ENCODE measurements at regions not wholly inside any gene's neighbourhood (a gene's known extent, or its start where the extent isn't known, plus 50 kb on each side); places are given as distances from the start of the nearest gene placed in this dataset.

GRCh38 chr4:142913461-142914030 lies 67.4 kb upstream of the INPP4B start:
- Histone ChIP-seq H3K4me3 (no peak overlapping the region), H3K9ac (ENCODE audit: control insufficient read depth, insufficient read depth, low read length) (no peak overlapping the region), H3K36me3 (ENCODE audit: control insufficient read depth in 2 of 2, insufficient read depth in 2 of 2, low read length in 1 of 2) (no peaks in the 10 kb centered on the region), H2AFZ (ENCODE audit: control insufficient read depth, low read depth, low read length) (no peak overlapping the region), H3K4me2 (ENCODE audit: control insufficient read depth, insufficient read depth) (no peak overlapping the region), H3K9me3 (replicated peaks; ENCODE audit: control insufficient read depth, insufficient read depth, low read length) (no peaks in the 10 kb centered on the region), H3K4me1 (ENCODE audit: control insufficient read depth, insufficient read depth, low read length) (no peaks in the 10 kb centered on the region), H3K27ac (ENCODE audit: control insufficient read depth, insufficient read depth) (no peak overlapping the region), H3K79me2 (ENCODE audit: control insufficient read depth, insufficient read depth, low read length) (no peaks in the 10 kb centered on the region), H4K20me1 (ENCODE audit: control insufficient read depth, insufficient read depth) (no peaks in the 10 kb centered on the region), H3K27me3 (replicated peaks in 1 of 2; ENCODE audit: control insufficient read depth in 2 of 2, insufficient read depth in 2 of 2, low read length in 1 of 2) (no peaks in the 10 kb centered on the region)
- intact Hi-C loops (cut with micrococcal nuclease; ENCODE audit: unreplicated experiment) = no loop called here
- WGBS (ENCODE audit: insufficient coverage, insufficient replicate concordance, low lambda C conversion rate, missing lambda C conversion rate) = 15% methylated on average over 4 of the region's 4 CpGs
- DNase-seq (ENCODE audit: low read depth, low spot score) (no peak), FAIRE-seq (no peak), ATAC-seq (no peak)
- ChIA-PET POLR2A (no interaction called here), SMC1A (ENCODE audit: uncharacterized antibody, unreplicated experiment) (interaction anchor here (0.5 kb wide), 1 partner anchor 13 kb away, joined by 3 read pairs; no protein-coding TSS in a partner anchor), RAD21 (ENCODE audit: unreplicated experiment) (no interaction called here), CTCF (interaction anchor here (0.8 kb wide), 1 partner anchor 17 kb away, joined by 3 read pairs; no protein-coding TSS in a partner anchor)
- TF ChIP-seq MYB (IDR thresholded peaks at IDR 0.05; ENCODE audit: borderline replicate concordance, low read depth, low read length) = no peak
- TF ChIP-seq WRNIP1 (IDR thresholded peaks at IDR 0.05; ENCODE audit: borderline replicate concordance, low read depth, low read length) = no peak
- TF ChIP-seq CBX3 (IDR thresholded peaks at IDR 0.05; ENCODE audit: borderline replicate concordance, low read depth) = no peak
- no peak for TF ChIP-seq MTA2 (IDR thresholded peaks at IDR 0.05; ENCODE audit: low read depth)
- TF ChIP-seq SRF (IDR thresholded peaks at IDR 0.05; ENCODE audit: low read depth in 2 of 2, low read length in 2 of 2) = no peak
- BruUV-seq (replicated peaks) = no TSS peak
- in situ Hi-C loops (cut with MboI) = no loop called here

- FAIRE-seq (no peak), DNase-seq (ENCODE audit: low read depth, low spot score) (no peak), ATAC-seq (no peak)
- Histone ChIP-seq H3K9ac (ENCODE audit: control insufficient read depth, insufficient read depth, low read length) (no peak overlapping the region), H3K4me3 (no peak overlapping the region), H3K27ac (ENCODE audit: control insufficient read depth, insufficient read depth) (no peak overlapping the region), H3K4me2 (ENCODE audit: control insufficient read depth, insufficient read depth) (no peak overlapping the region), H3K36me3 (ENCODE audit: control insufficient read depth in 2 of 2, insufficient read depth in 2 of 2, low read length in 1 of 2) (no peaks in the 10 kb centered on the region), H3K27me3 (replicated peaks in 1 of 2; ENCODE audit: control insufficient read depth in 2 of 2, insufficient read depth in 2 of 2, low read length in 1 of 2) (no peaks in the 10 kb centered on the region), H3K9me3 (replicated peaks; ENCODE audit: control insufficient read depth, insufficient read depth, low read length) (no peaks in the 10 kb centered on the region), H2AFZ (ENCODE audit: control insufficient read depth, low read depth, low read length) (no peak overlapping the region), H3K79me2 (ENCODE audit: control insufficient read depth, insufficient read depth, low read length) (no peaks in the 10 kb centered on the region), H4K20me1 (ENCODE audit: control insufficient read depth, insufficient read depth) (no peaks in the 10 kb centered on the region), H3K4me1 (ENCODE audit: control insufficient read depth, insufficient read depth, low read length) (no peaks in the 10 kb centered on the region)
- WGBS (ENCODE audit: insufficient coverage, insufficient replicate concordance, low lambda C conversion rate, missing lambda C conversion rate) = 34% methylated on average over 4 of the region's 4 CpGs
- CTCF ChIA-PET = no interaction called here
- intact Hi-C loops (cut with micrococcal nuclease; ENCODE audit: unreplicated experiment) = no loop called here
- in situ Hi-C loops (cut with MboI) = no loop called here
- RAD21 ChIA-PET (ENCODE audit: unreplicated experiment) = no interaction called here
- BruUV-seq (replicated peaks) = no TSS peak
- SMC1A ChIA-PET (ENCODE audit: uncharacterized antibody, unreplicated experiment) = no interaction called here
- POLR2A ChIA-PET = interaction anchor here (0.7 kb wide), 1 partner anchor 475 kb away, joined by 3 read pairs; no protein-coding TSS in a partner anchor
- TF ChIP-seq TCF3 (IDR thresholded peaks at IDR 0.05; ENCODE audit: borderline replicate concordance, insufficient read depth, low read depth, low read length) (no peak), CEBPB (IDR thresholded peaks at IDR 0.05; ENCODE audit: borderline replicate concordance in 1 of 2, low read depth in 2 of 2, low read length in 2 of 2) (no peak), CEBPZ (IDR thresholded peaks at IDR 0.05; ENCODE audit: low read depth, low read length) (no peak), SMARCA5 (IDR thresholded peaks at IDR 0.05) (no peak), RAD51 (IDR thresholded peaks at IDR 0.05) (no peak), EED (IDR thresholded peaks at IDR 0.05; ENCODE audit: low read depth) (no peak)
- TF ChIP-seq, protein P1, sequence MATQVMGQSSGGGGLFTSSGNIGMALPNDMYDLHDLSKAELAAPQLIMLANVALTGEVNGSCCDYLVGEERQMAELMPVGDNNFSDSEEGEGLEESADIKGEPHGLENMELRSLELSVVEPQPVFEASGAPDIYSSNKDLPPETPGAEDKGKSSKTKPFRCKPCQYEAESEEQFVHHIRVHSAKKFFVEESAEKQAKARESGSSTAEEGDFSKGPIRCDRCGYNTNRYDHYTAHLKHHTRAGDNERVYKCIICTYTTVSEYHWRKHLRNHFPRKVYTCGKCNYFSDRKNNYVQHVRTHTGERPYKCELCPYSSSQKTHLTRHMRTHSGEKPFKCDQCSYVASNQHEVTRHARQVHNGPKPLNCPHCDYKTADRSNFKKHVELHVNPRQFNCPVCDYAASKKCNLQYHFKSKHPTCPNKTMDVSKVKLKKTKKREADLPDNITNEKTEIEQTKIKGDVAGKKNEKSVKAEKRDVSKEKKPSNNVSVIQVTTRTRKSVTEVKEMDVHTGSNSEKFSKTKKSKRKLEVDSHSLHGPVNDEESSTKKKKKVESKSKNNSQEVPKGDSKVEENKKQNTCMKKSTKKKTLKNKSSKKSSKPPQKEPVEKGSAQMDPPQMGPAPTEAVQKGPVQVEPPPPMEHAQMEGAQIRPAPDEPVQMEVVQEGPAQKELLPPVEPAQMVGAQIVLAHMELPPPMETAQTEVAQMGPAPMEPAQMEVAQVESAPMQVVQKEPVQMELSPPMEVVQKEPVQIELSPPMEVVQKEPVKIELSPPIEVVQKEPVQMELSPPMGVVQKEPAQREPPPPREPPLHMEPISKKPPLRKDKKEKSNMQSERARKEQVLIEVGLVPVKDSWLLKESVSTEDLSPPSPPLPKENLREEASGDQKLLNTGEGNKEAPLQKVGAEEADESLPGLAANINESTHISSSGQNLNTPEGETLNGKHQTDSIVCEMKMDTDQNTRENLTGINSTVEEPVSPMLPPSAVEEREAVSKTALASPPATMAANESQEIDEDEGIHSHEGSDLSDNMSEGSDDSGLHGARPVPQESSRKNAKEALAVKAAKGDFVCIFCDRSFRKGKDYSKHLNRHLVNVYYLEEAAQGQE (IDR thresholded peaks at IDR 0.05; ENCODE audit: low read depth, low read length) = no peak
Measured at GRCh38 chr4:142917678-142918077, 71.6 kb upstream of the INPP4B start.
